B cell (primary cell): ENCODE measurements at regions not wholly inside any gene's neighbourhood (a gene's known extent, or its start where the extent isn't known, plus 50 kb on each side); places are given as distances from the start of the nearest gene placed in this dataset.
A peak's percentile ranks its signal among the peaks of the same experiment; 100 is the strongest.

Experiments
- ATAC-seq: fragments of 200-7000 bp; cut with Tn5 transposase; one replicate; pipeline ENCODE4 v1.10.0; 2021; ENCODE audit warnings: low read depth, mild to moderate bottlenecking, moderate number of reproducible peaks, moderate library complexity
- CTCF ChIA-PET: fragments of 350-600 bp; sonication (Branson Sonifier 250); formaldehyde crosslinking; loops from one replicate; lab custom pipeline; 2021; ENCODE audit warnings: antibody characterized with exemption, inconsistent platforms; lab: Charles Lee
- POLR2A ChIA-PET: fragments of 350-600 bp; sonication (Branson Sonifier 250); formaldehyde crosslinking; loops from one replicate; lab custom pipeline; 2021; ENCODE audit warnings: antibody characterized with exemption; lab: Charles Lee
- DNase-seq: peaks from one replicate; pipeline ENCODE4 v3.0.0; 2013
- H2AFZ ChIP-seq: 2 replicates; pipeline ENCODE4 v1.6.1; 2012; ENCODE audit warnings: mild to moderate bottlenecking, low read depth, low read length; ENCODE audit not compliant: insufficient read depth, poor library complexity, severe bottlenecking
- H3K27ac ChIP-seq, 2 donors: 1 replicate in 1 of 2; 2 replicates in 1 of 2; pipeline ENCODE4 v1.5.1; 2012 to 2013; ENCODE audit warnings: low read length in 2 of 2, mild to moderate bottlenecking in 2 of 2, moderate library complexity in 1 of 2
- H3K27me3 ChIP-seq, 4 experiments: fragments of 200-600 bp in 1 of 4; sonication (generic) in 1 of 4; replicated peaks in 1 of 4; 1 replicate in 2 of 4; 2 replicates in 2 of 4; pipeline versions ENCODE4 v1.6.1 to v1.7.0; 2013 to 2016; ENCODE audit warnings: low read length in 3 of 4, mild to moderate bottlenecking in 2 of 4, mixed read lengths in 1 of 4, moderate library complexity in 1 of 4; ENCODE audit not compliant: insufficient read depth in 4 of 4, control insufficient read depth in 3 of 4; ENCODE audit errors: control extremely low read depth in 1 of 4
- H3K36me3 ChIP-seq, 2 experiments: replicated peaks in 1 of 2; 1 replicate in 1 of 2; 2 replicates in 1 of 2; pipeline versions ENCODE4 v1.6.1 to v1.7.1; 2013; ENCODE audit warnings: low read length in 1 of 2; ENCODE audit not compliant: insufficient read depth in 2 of 2, control insufficient read depth in 1 of 2; ENCODE audit errors: control extremely low read depth in 1 of 2, extremely low read depth in 1 of 2
- H3K4me1 ChIP-seq, 2 donors: fragments of 200-600 bp in 1 of 2; sonication (generic) in 1 of 2; 1 replicate in 1 of 2; 2 replicates in 1 of 2; pipeline versions ENCODE4 v1.5.1 to v1.6.1; 2013 to 2017; ENCODE audit warnings: low read length in 2 of 2; ENCODE audit not compliant: control insufficient read depth in 2 of 2, insufficient read depth in 2 of 2
- H3K4me2 ChIP-seq: replicated peaks from 2 replicates; pipeline ENCODE3; 2012; ENCODE audit warnings: mild to moderate bottlenecking, low read depth, low read length; ENCODE audit not compliant: poor library complexity, severe bottlenecking
- H3K4me3 ChIP-seq, 5 experiments: fragments of 200-600 bp in 1 of 5; sonication (generic) in 1 of 5; 1 replicate in 3 of 5; 2 replicates in 2 of 5; pipeline versions ENCODE4 v1.5.1 to v1.7.0; 2011 to 2016; ENCODE audit warnings: low read length in 4 of 5, mild to moderate bottlenecking in 4 of 5, low read depth in 2 of 5, control low read depth in 1 of 5, moderate library complexity in 1 of 5; ENCODE audit not compliant: insufficient read depth in 1 of 5; ENCODE audit errors: control extremely low read depth in 1 of 5, extremely low read depth in 1 of 5
- H3K79me2 ChIP-seq: fragments of 200-600 bp; sonication (generic); one replicate; pipeline ENCODE4 v1.6.0; 2016; ENCODE audit warnings: low read length; ENCODE audit not compliant: control insufficient read depth, insufficient read depth
- H3K9ac ChIP-seq: fragments of 200-600 bp; sonication (generic); 2 replicates; pipeline ENCODE4 v1.6.1; 2017; ENCODE audit warnings: mild to moderate bottlenecking, low read length, moderate library complexity
- H3K9me3 ChIP-seq, 3 donors: one replicate each; pipeline versions ENCODE4 v1.6.1 to v1.7.1; 2013; ENCODE audit warnings: low read length in 2 of 3; ENCODE audit not compliant: control insufficient read depth in 2 of 3, insufficient read depth in 1 of 3; ENCODE audit errors: control extremely low read depth in 1 of 3
- H4K20me1 ChIP-seq: 2 replicates; pipeline ENCODE4 v1.6.0; 2012; ENCODE audit warnings: mild to moderate bottlenecking, low read length; ENCODE audit not compliant: insufficient read depth, control insufficient read depth, poor library complexity, severe bottlenecking
- H3K27ac Mint-ChIP-seq: one replicate; pipeline ENCODE4 v1.8.0; 2021; ENCODE audit warnings: mixed read lengths
- H3K27me3 Mint-ChIP-seq: one replicate; pipeline ENCODE4 v1.8.0; 2021; ENCODE audit warnings: mixed read lengths
- H3K4me1 Mint-ChIP-seq: one replicate; pipeline ENCODE4 v1.8.0; 2021; ENCODE audit warnings: mixed read lengths
- H3K4me3 Mint-ChIP-seq: one replicate; pipeline ENCODE4 v1.8.0; 2021; ENCODE audit warnings: mixed read lengths
- H3K9me3 Mint-ChIP-seq: one replicate; pipeline ENCODE4 v1.8.0; 2022; ENCODE audit warnings: mixed read lengths; ENCODE audit not compliant: insufficient read depth
- CTCF ChIP-seq: fragments of 200-600 bp; IDR thresholded peaks from one replicate; pipeline ENCODE4 v1.8.0; 2022; ENCODE audit warnings: antibody characterized with exemption, mild to moderate bottlenecking
- EZH2 ChIP-seq: IDR thresholded peaks from 2 replicates; pipeline ENCODE4 v1.6.1; 2012; ENCODE audit warnings: borderline replicate concordance, low read depth, mild to moderate bottlenecking, moderate library complexity, low read length; ENCODE audit not compliant: insufficient read depth, poor library complexity, severe bottlenecking
- WGBS: methylation state at CpG from one replicate; pipeline ENCODE4 v1.1.5; 2013; ENCODE audit warnings: missing lambda C conversion rate; ENCODE audit not compliant: insufficient coverage; 5-methylcytosine and 5-hydroxymethylcytosine counted together
- intact Hi-C: fragments of 100-400 bp; cut with micrococcal nuclease; formaldehyde crosslinking; loops from one replicate; pipeline ENCODE4 v1.10.0; 2022

DNA sequence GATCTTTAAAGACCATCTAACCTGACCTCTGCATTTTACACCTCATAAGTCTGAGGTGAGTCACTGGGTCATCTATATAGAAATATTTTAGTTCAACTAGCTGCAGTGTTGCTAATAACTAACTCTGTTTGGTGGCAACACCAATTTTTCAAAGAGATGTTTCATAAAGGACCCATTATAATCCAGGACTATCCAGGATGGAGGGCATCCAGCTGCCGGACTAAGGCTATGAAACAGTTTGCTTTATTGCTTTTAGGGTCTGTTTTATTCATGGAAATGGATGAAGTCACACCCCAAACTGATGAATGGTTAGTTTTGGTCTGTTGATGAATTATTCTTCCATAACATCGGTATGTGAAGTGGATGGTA is 204.2 kb upstream of the GMDS start:
- Mint-ChIP-seq H3K4me1 (peaks cover 5% of the 10 kb centered on the region), H3K27me3 (peaks cover 15% of the 10 kb centered on the region), H3K9me3 (no peaks in the 10 kb centered on the region), H3K4me3 (peak overlapping the region; percentile 34), H3K27ac (no peak overlapping the region)
- Histone ChIP-seq H4K20me1 (no peaks in the 10 kb centered on the region), H3K9me3 (no peaks in the 10 kb centered on the region), H3K4me2 (no peak overlapping the region), H3K9ac (no peak overlapping the region), H3K27ac (no peak overlapping the region), H3K36me3 (no peaks in the 10 kb centered on the region), H3K27me3 (no peaks in the 10 kb centered on the region), H2AFZ (no peak overlapping the region), H3K4me3 (no peak overlapping the region), H3K79me2 (no peaks in the 10 kb centered on the region), H3K4me1 (no peaks in the 10 kb centered on the region)
- ChIA-PET CTCF (interaction anchor here (0.9 to 2.6 kb wide), 5 partner anchors 10 to 854 kb away, joined by 4 to 16 read pairs (median 6); no protein-coding TSS in a partner anchor), POLR2A (no interaction called here)
- no CpG with 5 or more reads among the region's 2 CpGs for WGBS
- DNase-seq (no peak), ATAC-seq (no peak)
- intact Hi-C loops: loop anchor here (10.0 kb wide), 1 partner anchor 255 kb away; no protein-coding TSS in a partner anchor
- no peak for TF ChIP-seq EZH2
- no peak for TF ChIP-seq CTCF

DNA sequence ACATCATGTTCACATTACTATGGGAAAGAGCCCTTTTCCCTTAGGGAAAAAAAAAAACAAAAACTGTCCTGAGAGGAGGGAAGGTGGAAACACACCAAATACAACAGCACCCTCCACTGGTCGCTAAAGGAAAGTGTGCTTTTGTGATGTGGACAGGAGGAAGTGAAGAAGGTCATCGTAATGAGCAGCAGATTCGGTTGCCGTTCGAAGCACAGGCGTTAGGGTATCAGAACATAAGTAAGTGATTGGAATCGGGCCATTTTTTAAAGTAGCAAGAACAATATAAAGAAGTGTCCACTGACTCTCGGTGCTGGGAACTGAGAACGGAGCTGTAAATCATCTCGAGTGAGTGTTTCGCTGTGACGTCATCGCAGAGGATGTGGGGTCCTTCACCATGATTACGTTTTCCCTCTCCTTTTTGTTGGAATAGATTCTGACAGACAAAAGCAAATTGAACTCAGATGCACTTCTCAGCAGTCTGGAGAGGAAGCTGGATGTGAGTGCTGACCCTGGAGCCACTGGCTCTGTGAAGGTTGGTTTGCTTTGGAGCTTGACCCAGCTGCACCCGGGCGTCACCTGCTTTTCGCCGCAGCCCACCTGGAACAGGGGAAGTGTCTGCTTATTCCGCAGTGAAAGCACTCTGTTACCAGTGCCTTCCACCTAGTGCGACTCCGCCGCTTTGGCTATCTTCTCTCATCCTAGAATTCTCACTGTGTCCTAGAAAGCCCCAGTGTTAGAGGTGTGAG is 203.6 kb upstream of the GMDS start:
- no peak for ATAC-seq
- no peaks in the 10 kb centered on the region for H3K4me1 ChIP-seq
- H3K4me2 ChIP-seq: peak overlapping the region; percentile 46
- no peak overlapping the region for H3K9ac ChIP-seq
- Mint-ChIP-seq H3K4me3 (peak overlapping the region; percentile 62), H3K9me3 (no peaks in the 10 kb centered on the region), H3K27me3 (peaks cover 15% of the 10 kb centered on the region), H3K4me1 (peaks cover 5% of the 10 kb centered on the region), H3K27ac (no peak overlapping the region)
- no peaks in the 10 kb centered on the region for H3K36me3 ChIP-seq
- H4K20me1 ChIP-seq: no peaks in the 10 kb centered on the region
- CTCF ChIA-PET: interaction anchor here (0.5 to 2.6 kb wide), 11 partner anchors 9 to 853 kb away, joined by 3 to 16 read pairs (median 4); no protein-coding TSS in a partner anchor
- 37% methylated on average over 12 of the region's 22 CpGs for WGBS
- no peaks in the 10 kb centered on the region for H3K27me3 ChIP-seq
- H3K27ac ChIP-seq: no peak overlapping the region
- TF ChIP-seq EZH2 (no peak), CTCF (peak; percentile 67)
- H2AFZ ChIP-seq: no peak overlapping the region
- H3K79me2 ChIP-seq: no peaks in the 10 kb centered on the region
- POLR2A ChIA-PET: no interaction called here
- DNase-seq: peak; percentile 38
- no peaks in the 10 kb centered on the region for H3K9me3 ChIP-seq
- H3K4me3 ChIP-seq: peak overlapping the region in 3 of 5 experiments; percentile 4 to 44 (median 33)
- intact Hi-C loops: loop anchor here (1.0 to 10.0 kb wide), 2 partner anchors 254 to 853 kb away; no protein-coding TSS in a partner anchor
